Fibroblast of the aortic adventitia (primary cell): ENCODE measurements at regions not wholly inside any gene's neighbourhood (a gene's known extent, or its start where the extent isn't known, plus 50 kb on each side); places are given as distances from the start of the nearest gene placed in this dataset.

Experiments used
- DNase-seq: peaks from one replicate; pipeline ENCODE4 v3.0.0-alpha.2; 2010; ENCODE audit warnings: low read depth
- H3K4me3 ChIP-seq: 2 replicates; pipeline ENCODE4 v1.5.1; 2011; ENCODE audit warnings: low read depth, mild to moderate bottlenecking, control low read depth, low read length, moderate library complexity
- TF ChIP-seq, protein P1 (sequence below): IDR thresholded peaks from 2 replicates; pipeline ENCODE4 v1.5.1; 2011; ENCODE audit warnings: mild to moderate bottlenecking, low read length, control low read depth, inconsistent platforms; ENCODE audit not compliant: insufficient read depth

DNA sequence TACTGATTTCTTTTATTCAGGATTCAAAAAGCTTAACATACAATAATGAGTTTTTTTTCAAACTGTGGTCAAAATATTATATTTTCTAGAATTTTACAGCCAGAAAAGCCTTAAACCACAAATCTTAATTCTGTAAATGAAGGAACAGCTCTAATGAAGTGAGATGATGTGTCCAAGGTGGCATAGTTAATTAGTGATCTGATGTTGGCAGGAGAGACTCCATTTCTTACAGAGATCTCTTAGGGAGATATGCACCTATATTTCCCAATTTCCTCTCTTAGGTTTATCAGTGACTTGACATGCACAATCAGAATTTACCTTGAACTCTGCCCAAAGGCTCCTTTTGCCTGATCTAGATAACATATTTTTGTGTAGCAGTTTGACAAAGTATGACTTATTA, 211.1 kb upstream of the ZNF804B start:
- no peak for DNase-seq
- no peak overlapping the region for H3K4me3 ChIP-seq
- TF ChIP-seq, protein P1, sequence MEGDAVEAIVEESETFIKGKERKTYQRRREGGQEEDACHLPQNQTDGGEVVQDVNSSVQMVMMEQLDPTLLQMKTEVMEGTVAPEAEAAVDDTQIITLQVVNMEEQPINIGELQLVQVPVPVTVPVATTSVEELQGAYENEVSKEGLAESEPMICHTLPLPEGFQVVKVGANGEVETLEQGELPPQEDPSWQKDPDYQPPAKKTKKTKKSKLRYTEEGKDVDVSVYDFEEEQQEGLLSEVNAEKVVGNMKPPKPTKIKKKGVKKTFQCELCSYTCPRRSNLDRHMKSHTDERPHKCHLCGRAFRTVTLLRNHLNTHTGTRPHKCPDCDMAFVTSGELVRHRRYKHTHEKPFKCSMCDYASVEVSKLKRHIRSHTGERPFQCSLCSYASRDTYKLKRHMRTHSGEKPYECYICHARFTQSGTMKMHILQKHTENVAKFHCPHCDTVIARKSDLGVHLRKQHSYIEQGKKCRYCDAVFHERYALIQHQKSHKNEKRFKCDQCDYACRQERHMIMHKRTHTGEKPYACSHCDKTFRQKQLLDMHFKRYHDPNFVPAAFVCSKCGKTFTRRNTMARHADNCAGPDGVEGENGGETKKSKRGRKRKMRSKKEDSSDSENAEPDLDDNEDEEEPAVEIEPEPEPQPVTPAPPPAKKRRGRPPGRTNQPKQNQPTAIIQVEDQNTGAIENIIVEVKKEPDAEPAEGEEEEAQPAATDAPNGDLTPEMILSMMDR = no peak

DNA sequence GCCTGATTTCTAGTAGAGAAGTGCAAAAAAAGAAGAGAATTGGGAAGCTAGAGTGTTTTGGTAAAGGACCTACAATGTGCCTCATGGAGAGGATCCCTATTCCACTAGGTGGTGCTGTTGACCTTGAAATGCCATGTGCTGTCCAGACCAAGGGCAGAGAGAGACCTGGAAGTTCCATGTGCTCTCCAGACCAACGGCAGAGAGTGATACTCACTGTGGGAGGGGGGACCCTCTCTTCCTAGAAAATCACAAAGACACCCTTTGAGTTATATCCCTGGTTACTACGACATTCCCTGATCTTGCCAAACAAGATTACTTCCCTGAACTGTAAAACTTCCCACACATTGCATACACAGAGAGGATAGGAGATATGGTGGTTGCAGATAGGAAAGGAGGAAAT, 212.7 kb upstream of the ZNF804B start:
- DNase-seq = no peak
- TF ChIP-seq, protein P1 = no peak
- H3K4me3 ChIP-seq = no peak overlapping the region

DNA sequence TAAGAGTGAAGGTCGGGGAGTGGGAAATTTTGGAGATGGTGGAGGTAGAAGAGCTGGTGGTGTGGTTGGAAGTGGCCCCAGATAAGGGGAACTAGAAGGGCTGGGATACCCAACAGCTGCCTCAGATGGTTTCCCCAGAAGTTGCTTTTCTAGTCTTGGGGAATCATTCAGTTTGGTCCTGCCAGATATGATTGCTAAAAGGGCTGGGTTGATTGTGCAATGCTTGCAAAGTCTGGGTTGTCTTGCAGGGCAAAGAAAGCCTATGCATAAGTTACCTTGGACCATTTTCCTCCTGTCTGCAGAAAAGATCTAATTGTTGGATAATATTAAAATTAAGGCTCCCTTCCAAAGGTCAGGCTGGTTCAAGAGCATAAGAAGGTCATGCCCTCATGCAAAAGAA, 213.8 kb upstream of the ZNF804B start:
- DNase-seq = no peak
- TF ChIP-seq, protein P1 = no peak
- no peak overlapping the region for H3K4me3 ChIP-seq

DNA sequence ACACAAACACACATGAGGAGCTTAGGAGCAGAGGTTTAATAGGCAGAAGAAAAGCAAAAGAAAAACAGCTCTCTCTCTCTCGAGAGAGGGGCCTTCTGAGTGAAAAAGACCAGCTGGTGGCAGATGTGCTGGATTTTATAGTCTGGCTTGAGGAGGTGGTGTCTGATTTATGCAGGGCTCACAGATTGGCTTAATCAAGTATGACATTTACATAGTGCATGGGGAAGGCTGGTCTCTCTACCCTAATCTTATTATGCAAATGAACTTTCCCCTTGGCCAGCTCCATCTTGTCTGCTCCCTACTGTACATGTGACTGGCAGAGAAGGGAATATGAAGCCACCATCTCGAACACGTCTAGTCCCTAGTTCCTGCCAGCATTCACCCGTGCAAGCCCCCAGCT, 219.5 kb upstream of the ZNF804B start:
- TF ChIP-seq, protein P1 = no peak
- no peak for DNase-seq
- H3K4me3 ChIP-seq = no peak overlapping the region

DNA sequence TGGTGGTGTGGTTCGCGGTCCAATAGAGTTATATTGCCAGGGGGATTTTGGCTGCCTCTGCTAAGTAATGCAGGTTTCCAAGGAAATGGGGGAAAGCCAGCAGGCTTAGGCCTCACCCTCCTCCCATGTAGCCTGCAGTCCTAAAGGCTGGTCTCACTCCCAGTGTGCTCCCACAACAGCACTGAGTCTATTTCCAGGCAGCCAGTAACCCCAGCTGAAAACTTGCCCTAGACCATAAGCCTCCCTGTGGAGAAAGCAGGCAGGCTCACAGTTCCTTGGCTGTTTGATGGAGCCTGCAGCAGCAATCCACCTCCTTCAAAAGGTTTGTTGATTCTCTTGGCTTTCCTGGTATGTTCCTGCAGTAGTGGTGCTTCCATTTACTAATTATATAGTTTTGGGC, 220.0 kb upstream of the ZNF804B start:
- no peak for DNase-seq
- TF ChIP-seq, protein P1 = no peak
- no peak overlapping the region for H3K4me3 ChIP-seq

DNA sequence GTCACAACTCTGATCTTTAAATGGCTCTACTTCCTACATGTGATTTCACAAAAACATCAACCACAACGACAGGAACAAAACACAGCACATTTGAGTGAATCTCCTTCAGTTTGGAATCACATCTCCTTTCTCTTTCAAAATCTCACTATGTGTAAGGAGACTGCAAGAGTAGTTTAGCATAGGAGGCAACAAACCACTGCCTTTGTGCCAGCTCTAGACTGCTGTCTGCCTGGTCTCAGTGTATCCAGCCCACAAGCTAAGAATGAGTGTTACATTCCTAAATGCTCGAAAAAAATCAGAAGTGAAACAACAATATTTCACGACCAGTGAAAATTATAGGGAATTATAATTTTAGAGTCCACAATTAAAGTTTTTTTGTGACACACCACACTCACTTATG, 217.0 kb upstream of the STEAP4 start:
- DNase-seq = no peak
- TF ChIP-seq, protein P1 = no peak
- no peak overlapping the region for H3K4me3 ChIP-seq

DNA sequence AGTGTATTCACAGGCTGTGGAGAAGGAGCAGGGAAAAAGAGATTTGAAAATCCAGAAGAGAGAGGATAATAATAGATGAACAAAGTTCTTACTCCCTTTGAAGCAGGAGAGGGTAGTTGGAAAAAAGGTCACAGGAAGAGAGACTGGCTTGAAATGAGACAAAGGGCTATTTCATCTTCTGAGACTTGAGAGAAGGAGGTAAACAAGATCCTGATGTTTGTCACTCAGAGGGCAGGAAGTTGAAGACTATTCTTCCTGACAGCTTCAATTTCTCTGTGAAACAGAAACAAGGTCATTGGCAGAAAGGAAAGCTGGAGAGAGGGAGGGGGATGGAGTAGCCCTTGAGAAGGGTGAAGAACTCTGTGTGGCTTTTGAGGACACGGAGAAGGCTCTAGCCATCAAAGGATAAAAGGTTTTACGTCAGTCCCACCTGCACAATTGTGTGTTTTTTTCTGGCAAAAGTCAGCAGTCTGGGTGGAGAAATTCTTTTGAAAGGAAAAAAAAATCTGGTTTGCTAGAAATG, 216.1 kb upstream of the STEAP4 start:
- TF ChIP-seq, protein P1 = no peak
- no peak for DNase-seq
- H3K4me3 ChIP-seq = no peak overlapping the region
